Cardiac muscle cell (in vitro differentiated cells and primary cell): ENCODE measurements at regions not wholly inside any gene's neighbourhood (a gene's known extent, or its start where the extent isn't known, plus 50 kb on each side); places are given as distances from the start of the nearest gene placed in this dataset.

ENCODE experiments used
- DNase-seq, 2 donors: peaks; one replicate each; pipeline versions ENCODE4 v3.0.0 to v3.0.0-alpha.2; 2010 to 2017; ENCODE audit warnings: low read depth in 1 of 2, low spot score in 1 of 2
- H3K27ac ChIP-seq: fragments of 200-600 bp; sonication (generic); 2 replicates; pipeline ENCODE4 v1.5.1; 2016
- H3K27me3 ChIP-seq: fragments of 200-600 bp; sonication (generic); 2 replicates; pipeline ENCODE4 v1.6.0; 2016; ENCODE audit warnings: control low read depth
- H3K36me3 ChIP-seq: fragments of 200-600 bp; sonication (generic); 2 replicates; pipeline ENCODE4 v1.5.1; 2016; ENCODE audit warnings: control low read depth
- H3K4me1 ChIP-seq: fragments of 200-600 bp; sonication (generic); 2 replicates; pipeline ENCODE4 v1.8.1; 2017; ENCODE audit warnings: low read depth, mild to moderate bottlenecking, mixed run types
- H3K4me3 ChIP-seq: fragments of 200-600 bp; sonication (generic); 2 replicates; pipeline ENCODE4 v1.5.1; 2016; ENCODE audit warnings: mild to moderate bottlenecking
- H3K9me3 ChIP-seq: fragments of 200-600 bp; sonication (generic); 2 replicates; pipeline ENCODE4 v1.5.1; 2017; ENCODE audit warnings: low read depth, mild to moderate bottlenecking, control low read depth
- CTCF ChIP-seq: IDR thresholded peaks from 2 replicates; pipeline ENCODE4 v1.5.1; 2012; ENCODE audit warnings: low read depth, mild to moderate bottlenecking, low read length

GRCh38 chr2:4827836-4828235 lies 864.3 kb upstream of the SOX11 start:
- Histone ChIP-seq H3K4me3 (no peak overlapping the region), H3K27me3 (no peaks in the 10 kb centered on the region), H3K36me3 (no peaks in the 10 kb centered on the region), H3K9me3 (no peaks in the 10 kb centered on the region), H3K4me1 (peaks cover 5% of the 10 kb centered on the region), H3K27ac (no peak overlapping the region)
- no peak for DNase-seq
- TF ChIP-seq CTCF = no peak

GRCh38 chr2:4828682-4829374 lies 863.4 kb upstream of the SOX11 start:
- DNase-seq = no peak
- H3K36me3 ChIP-seq = no peaks in the 10 kb centered on the region
- H3K4me1 ChIP-seq = peaks cover 5% of the 10 kb centered on the region

GRCh38 chr2:4831751-4832150 lies 860.4 kb upstream of the SOX11 start:
- Histone ChIP-seq H3K36me3 (no peaks in the 10 kb centered on the region), H3K4me1 (no peaks in the 10 kb centered on the region), H3K4me3 (no peak overlapping the region), H3K27ac (no peak overlapping the region), H3K27me3 (no peaks in the 10 kb centered on the region), H3K9me3 (no peaks in the 10 kb centered on the region)
- no peak for TF ChIP-seq CTCF
- no peak for DNase-seq

More at GRCh38 chr2:4828682-4829374, 863.4 kb upstream of the SOX11 start:
- no peak overlapping the region for H3K27ac ChIP-seq
- no peak overlapping the region for H3K4me3 ChIP-seq
- TF ChIP-seq CTCF = no peak
- no peaks in the 10 kb centered on the region for H3K9me3 ChIP-seq
- H3K27me3 ChIP-seq = no peaks in the 10 kb centered on the region

DNA sequence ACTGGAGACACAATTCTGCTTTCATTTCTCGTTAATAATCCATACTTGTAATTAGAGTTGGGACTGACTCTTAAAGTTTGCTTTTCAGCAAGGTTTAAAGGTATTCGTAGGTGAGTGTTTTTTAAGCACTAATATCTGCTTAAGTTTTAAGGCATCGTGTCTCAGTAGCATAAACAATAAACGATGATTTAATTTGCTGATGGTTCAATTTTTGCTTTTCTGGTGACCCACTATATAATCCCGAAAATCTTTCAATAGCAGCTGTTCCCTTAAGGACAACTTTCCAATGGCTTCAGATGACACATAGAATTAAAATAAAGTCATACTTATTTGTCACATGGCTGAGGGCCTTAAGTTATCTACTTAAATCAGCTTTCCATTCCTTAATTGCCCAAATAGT lies 859.5 kb upstream of the SOX11 start:
- Histone ChIP-seq H3K27ac (no peak overlapping the region), H3K4me1 (no peaks in the 10 kb centered on the region), H3K4me3 (no peak overlapping the region), H3K36me3 (no peaks in the 10 kb centered on the region), H3K27me3 (no peaks in the 10 kb centered on the region), H3K9me3 (no peaks in the 10 kb centered on the region)
- no peak for DNase-seq
- TF ChIP-seq CTCF = no peak

- Histone ChIP-seq H3K9me3 (no peaks in the 10 kb centered on the region), H3K27ac (no peak overlapping the region), H3K4me3 (no peak overlapping the region), H3K27me3 (no peaks in the 10 kb centered on the region), H3K4me1 (no peaks in the 10 kb centered on the region), H3K36me3 (no peaks in the 10 kb centered on the region)
- DNase-seq = no peak
- TF ChIP-seq CTCF = no peak
Measured at GRCh38 chr2:4838626-4839025, 853.6 kb upstream of the SOX11 start.
